HG03039 (cell line): ENCODE measurements at regions not wholly inside any gene's neighbourhood (a gene's known extent, or its start where the extent isn't known, plus 50 kb on each side); places are given as distances from the start of the nearest gene placed in this dataset.
"Not testable (repeated sequence)": the region's sequence is repeated elsewhere in the genome, so short reads cannot be mapped to it uniquely, and the experiment has no call there.

Experiments used
- ATAC-seq: cut with Tn5 transposase; IDR thresholded peaks from one replicate; pipeline ENCODE4 v1.9.1; 2021; ENCODE audit warnings: mild to moderate bottlenecking, moderate library complexity; ENCODE audit not compliant: unreplicated experiment

DNA sequence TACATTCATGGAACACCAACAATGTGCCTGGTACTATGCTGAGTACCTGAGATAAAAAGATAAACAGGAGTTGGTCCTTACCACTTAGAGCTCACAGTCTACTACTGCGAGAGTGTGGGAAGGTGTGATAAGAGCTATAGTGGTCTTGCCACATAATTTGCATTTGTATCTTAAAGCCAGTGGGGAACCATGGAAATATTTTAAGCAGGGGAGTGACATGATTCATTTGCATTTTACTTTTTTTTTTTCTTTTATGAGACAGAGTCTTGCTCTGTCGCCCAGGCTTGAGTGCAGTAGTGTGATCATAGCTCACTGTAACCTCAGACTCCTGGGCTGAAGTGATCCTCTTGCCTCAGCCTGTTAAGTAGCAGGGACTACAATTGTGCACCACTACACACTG lies 53.6 kb downstream of the SRGAP2 start:
- ATAC-seq: not testable (repeated sequence)

DNA sequence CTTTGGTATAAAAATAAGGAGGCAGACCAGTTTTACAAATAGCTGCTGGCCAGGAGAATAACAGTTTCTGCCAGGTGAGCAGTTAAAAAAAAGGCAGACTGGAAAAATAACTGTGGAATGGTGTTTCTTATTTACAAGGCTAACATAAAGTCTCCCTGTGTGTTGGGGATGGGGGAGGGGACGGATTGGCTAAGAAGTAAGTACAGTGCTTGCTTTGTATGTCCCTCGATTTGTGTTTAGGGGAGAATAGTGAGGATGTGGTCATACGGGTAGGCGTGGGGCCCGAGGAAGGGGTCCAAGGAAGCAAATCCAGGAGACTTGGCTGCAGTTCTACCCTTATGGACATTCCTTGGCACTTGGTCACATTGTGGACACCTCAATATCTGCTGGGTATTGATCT lies 58.1 kb downstream of the SRGAP2 start:
- not testable (repeated sequence) for ATAC-seq

DNA sequence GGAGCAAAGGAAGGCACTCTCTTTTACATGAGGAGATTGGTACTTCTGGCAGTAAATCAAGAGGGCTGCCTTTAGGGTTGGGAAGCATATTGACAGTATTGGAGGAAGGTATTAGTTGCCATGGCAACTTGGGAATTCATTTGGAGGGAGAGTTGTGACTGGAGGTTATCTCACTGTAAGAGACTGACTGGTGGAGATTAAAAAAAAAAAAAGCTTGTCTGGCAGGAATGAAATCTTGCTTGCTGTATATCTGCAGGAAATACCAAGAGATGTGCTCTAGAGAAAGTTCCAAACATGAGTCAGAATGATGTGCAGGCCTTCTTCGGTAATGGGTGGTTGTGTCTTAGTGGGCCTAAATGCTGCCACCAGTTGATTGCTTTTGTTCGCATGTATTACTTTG lies 59.1 kb downstream of the SRGAP2 start:
- ATAC-seq: not testable (repeated sequence)

DNA sequence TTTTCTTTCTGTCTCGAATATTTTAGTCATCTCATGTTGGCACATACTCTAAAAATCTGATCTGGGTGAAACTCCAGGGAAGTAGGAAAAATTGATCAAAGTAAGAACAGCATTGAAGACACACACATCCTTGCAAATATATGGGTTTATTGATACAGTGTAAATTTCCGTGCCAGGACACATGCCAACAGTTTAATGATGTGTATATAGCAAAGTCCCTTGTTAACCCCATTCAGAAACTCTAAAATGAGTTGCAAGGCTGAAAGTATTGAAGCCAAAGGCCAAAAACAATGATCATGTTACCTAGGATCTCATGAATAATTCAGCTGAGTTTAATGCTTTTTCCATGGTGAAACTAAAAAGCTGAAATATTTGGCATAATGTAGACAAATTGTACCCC lies 61.6 kb downstream of the SRGAP2 start:
- ATAC-seq: not testable (repeated sequence)

DNA sequence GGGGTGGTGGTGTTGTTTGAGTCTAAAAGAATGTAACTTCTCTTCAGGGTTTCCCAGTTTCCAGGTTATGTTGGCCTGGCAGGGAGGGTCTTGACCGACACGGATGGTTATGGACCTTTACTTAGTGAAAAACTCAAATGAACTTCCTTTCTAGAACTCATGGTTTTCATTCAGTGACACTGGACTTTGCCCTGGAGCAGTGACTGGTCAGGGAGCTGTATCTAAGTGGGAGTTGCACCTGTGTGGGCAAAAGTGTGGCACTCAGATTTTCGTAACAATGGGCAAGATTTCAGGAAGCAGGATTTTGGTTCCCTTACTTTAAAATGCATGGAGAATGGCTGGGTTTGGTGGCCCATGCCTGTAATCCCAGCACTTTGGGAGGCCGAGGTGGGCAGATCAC lies 67.8 kb downstream of the SRGAP2 start:
- not testable (repeated sequence) for ATAC-seq

DNA sequence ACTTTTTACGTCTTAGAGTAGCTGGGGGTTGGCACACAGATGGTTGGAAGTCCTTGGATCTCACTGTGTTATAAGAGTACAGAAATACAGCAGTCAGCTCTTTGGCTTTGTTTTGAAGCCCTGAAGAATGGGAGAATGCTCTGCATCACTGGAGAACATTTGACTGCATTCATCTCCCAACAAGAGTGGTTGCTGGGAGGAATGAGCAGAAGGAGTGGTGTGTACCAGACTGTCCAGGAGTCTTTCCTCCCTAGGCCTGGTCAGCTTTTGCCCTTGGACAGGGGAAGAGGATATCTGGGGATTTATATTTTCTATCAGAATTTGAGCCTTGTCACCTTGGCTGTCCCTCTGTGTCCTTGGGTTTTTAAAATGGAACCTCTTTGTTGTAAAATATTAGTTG lies 69.8 kb downstream of the SRGAP2 start:
- ATAC-seq: not testable (repeated sequence)

DNA sequence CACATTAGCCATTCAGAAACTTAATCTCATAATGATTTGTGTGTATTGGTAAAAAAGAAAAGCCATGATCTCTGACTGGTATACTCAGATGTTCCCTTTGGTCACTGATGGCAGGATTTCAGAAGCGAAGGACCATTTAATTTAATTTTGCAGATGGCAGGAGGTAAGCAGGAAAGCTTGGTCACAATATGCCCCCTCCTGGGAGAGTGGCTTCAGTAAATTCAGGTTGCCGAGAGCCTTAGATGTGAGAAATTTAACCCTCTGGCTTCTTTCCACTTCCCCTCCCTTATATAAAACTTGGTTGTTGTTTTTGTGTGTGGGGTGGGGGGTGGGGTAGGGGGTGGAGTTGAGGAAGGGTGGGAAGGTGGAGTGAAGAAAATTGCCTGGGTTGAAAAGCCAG lies 72.8 kb downstream of the SRGAP2 start:
- not testable (repeated sequence) for ATAC-seq

DNA sequence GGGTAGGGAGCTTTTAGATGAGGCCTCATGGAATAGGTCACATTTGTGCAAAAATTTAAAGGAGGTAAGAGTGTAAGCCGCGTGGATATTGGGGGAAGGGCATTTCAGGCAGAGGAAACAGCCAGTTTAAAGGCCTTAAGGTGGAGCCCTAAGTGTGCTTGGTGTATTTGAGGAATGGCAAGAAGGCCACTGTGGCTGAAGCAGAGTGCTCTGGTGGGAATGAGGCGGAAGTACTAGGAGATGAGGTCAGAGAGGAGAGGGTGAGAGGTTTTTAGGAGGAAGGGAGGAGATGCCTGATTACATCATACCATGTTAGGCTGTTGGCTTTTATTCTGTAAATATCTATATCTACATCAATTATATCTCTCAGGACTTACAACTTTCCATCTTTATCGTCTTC lies 75.3 kb downstream of the SRGAP2 start:
- ATAC-seq: not testable (repeated sequence)

DNA sequence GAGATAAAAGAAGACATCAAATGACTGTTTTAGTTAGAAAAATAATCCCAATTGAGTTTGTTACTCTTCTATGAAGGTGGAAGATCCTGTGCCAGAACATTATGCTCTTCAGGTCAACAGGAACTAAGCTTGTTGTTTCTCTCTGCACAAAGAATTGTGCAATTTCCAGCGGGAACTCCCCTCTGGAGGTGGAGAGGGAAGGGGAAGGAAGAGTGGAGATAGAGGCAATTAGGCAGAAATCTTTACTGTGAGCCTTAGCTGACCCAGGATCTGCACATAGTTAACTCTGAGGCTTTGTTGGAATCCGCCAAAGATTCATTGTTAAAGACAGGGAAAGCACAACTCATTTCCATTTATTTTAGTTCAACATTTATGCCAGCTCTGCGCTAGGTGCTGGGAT lies 77.3 kb downstream of the SRGAP2 start:
- not testable (repeated sequence) for ATAC-seq

DNA sequence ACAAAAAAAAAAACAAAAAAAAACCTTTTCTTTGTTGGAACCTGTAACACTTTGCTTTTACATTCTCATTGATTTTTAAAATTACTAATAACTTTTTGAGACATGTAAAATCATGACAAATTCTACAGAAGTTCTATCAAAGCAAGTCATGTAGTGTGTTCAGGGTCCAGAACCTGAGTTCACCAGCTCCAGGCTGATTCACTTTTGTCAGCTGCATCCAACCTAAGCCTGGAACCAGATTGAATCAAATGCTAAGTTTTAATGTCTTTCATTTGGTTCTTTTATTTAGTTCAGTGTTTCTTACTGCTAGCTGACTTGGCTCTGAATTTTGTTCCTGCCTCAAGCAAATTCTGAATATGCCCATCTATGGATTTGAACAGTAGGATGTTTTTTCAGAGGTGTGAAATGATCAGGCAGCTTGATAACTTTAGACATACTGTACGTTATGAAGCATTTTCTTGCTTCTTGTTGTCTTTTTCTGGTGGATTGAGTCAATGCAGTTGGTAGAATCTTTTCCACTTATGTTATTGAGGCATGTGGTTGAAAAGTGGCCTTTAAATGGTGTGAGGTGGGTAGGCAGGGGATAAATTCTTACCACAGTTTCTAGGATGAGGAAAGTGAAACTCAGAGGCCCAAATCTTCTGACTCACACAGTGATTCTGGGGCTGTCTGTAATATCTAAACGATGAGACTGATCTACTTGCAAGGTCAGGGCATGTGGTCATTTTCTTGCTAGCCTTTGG lies 78.7 kb downstream of the SRGAP2 start:
- ATAC-seq: peak; percentile 67

DNA sequence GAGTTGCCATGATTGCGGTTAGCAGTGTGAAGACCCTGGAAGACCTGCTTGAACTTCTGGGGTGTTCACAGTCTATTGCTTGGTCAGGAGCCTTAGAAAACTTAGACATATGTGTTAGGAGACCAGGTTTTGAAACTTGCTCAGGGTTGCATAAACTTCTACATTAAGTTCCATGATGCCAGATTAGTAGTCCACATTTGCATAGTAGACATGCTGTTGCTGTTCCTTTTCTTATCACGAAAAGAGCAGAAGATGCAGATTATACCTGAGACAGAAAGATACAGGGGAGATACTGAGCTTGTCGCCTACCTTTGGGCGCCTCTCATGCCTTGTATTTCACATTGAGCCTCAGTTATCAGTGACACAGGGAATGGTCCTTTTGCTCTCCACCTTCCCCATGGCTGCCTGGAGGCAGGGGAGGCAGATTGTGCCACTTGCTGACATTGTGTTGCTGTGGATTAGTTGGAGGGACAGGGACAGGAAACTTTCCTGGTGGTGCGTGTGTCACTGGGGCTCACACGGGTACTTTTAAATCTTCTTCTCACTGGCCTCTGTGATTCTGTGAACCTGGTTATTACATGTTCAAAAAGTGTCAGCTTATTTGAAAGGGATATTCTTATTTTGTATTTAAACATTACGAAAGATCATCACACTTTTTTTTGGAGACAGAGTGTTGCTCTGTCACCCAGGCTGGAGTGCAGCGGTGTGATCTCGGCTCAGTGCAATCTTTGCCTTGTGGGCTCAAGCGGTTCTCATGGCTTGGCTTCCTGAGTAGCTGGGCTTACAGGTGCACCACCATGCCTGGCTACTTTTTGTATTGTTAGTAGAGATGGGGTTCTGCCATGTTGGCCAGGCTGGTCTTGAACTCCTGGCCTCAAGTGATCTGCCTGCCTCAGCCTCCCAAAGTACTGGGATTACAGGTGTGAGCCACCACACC lies 82.0 kb downstream of the SRGAP2 start:
- not testable (repeated sequence) for ATAC-seq

DNA sequence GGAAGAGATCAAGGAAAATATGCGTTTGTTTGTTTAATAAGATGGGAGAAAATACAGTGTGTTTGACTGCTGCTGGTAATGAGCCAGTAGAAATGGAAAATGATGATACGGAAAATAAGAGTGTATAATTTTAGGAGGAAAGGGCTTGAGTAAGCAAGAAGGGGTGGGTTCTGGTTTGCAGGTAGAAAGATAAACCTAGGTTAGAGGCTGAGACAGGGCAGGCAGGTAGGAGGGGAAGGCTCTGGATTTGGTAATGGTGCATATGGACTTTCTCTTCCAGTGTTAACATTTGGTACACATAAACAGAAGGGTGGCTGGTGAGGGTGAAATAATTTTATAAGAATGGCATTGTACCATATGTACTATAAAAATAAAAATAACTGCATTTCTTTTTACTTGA lies 84.4 kb downstream of the SRGAP2 start:
- not testable (repeated sequence) for ATAC-seq

DNA sequence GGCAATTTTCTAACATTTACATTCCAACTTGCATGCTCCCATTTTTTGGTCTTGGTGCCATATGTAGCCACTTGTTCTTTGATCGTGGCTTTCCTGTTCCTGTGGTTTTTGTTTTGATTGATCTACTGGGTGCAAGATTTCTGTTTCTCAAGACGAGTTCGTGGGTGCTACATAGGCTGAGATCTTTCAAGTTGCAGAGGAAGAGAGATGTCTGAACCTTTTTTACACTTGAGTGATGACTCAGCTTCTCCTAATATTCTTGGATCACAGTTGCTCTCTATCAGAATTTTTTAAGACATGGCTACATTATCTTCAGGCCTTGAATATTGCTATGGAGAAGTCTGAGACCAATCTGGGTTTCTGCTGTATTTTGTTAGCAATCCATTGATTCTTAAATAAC lies 85.1 kb downstream of the SRGAP2 start:
- not testable (repeated sequence) for ATAC-seq

DNA sequence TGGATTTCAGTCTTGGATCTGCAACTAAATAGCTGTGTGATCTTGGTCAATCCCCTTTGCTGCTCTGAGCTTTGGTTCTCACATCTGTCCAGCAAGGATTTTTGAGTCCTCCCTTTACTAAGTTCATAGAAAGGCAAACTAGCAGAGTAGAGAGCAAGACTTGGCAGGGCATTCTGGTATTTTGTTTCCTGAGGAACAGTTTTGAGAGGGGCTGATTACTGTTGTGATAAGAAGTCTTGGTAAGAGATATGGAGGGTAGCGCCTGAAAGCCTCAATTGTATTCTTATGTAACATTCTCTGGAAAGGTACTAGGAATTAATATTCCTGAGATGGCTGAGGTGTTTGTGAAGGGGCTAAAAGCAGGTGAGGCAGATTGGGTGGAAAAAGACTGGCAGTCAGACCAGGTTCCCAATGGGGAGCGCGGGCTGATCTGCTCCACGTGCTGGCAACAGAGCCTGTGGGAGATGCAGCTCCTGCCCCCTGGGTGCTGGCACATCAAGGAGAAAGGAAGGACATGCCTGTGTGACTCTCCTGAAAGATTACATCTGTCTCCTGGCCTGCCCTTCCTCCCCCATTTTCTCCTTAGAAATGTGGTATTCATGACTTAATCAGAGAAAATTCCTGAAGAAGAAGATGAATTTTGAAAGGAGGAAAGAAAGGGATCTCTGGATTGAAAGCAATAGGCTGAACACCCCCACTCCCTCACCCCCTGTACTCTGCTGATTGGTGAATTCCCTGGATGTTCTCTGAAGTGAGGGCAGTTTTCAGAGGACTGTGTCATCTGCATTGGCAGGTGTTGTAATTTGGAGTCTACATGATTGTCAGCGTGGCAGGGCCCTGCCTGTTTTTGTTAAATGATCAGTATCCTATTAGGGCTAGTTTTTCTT lies 94.0 kb downstream of the SRGAP2 start:
- not testable (repeated sequence) for ATAC-seq

DNA sequence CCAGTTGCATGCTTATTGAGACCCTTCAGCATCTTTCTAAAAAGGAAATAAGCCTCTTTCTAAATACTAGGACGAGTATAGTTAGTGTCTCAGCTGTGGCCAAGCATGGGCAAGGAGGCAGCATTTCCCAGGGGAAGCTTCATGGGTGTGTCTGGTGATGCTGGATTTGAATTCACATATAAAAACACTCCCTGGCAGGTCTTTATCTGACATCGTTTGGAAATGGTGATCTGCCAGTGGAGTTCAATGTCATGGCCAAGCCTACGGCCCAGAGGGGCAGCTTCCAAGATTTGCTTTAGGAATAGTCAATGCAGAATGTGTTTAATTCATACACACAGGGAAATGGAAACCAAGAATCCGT lies 94.7 kb downstream of the SRGAP2 start:
- ATAC-seq: not testable (repeated sequence)

DNA sequence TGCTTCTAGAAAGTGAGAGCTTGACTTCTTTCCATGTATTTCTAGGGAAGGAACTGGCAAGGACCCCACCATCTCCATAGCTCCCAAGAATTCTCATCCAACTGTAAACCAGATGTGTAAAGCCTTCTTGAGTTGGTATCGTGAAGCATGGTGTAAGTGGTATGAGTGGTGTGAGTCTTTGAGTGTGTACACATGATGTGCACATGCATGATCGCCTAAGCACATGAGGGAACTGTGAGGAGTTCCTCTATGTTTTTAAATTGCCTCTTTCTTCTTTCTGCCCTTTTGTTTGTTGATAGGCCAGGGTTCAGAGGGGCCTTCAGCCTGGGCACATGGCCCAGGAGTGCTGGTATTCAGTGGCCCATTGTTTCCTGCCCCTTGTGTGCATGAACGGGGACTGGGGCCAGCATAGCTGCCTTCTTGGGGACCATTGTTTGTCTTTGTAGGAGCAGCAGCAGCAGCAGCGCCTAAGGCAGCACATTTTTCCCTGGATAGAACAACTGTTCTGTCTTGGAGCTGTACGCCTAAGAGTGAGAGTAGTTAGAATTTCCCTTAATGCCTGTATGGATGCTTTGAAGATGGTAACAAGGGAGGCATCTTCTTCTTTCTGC lies 95.9 kb downstream of the SRGAP2 start:
- not testable (repeated sequence) for ATAC-seq

DNA sequence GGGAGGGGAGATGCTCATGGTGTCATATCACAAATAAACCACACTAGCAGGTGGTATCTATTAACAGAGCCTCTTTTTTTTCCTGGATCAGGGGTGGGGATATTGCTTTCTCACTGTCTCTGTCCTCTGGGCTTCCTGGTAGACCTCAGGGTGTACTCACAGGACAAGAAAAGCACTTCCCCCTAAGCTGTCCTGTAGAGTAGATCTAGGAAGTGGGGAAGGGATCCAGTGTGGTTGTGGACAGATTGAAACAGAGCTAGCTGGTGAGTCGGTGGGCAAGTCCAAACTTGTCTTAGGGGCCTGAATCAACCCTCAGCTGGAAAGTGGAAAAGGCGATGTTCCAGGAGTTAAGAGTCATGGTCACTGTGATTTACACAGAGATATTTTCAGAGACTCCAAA lies 96.6 kb downstream of the SRGAP2 start:
- not testable (repeated sequence) for ATAC-seq

DNA sequence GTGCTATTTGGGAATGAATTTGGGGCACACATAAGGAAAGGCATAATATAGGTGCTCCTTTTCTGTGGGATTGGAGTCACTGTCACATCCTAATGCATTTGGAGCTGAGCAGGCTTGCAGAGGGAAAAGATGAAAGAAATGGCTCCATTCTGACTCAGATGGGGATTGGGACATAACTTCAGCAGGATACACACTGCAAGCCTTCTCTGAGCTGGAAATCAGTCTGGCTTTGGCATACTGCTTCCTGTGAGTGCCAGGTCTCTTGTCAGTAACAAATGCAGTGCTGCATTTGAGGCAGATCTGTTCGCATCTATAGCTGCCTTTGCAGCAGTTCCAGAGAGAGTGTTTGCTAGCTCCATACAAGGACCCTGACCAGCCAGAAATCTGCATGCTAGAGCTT lies 98.7 kb downstream of the SRGAP2 start:
- not testable (repeated sequence) for ATAC-seq

DNA sequence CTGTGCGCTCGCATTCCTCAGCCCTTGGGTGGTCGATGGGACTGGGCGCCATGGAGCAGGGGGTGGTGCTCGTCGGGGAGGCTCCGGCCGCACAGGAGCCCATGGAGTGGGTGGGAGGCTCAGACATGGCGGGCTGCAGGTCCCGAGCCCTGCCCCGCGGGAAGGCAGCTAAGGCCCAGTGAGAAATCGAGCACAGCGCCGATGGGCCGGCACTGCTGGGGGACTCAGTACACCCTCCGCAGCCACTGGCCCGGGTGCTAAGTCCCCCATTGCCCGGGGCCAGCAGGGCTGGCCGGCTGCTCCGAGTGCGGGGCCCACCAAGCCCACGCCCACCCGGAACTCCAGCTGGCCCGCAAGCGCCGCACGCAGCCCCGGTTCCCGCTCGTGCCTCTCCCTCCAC lies 104.1 kb downstream of the SRGAP2 start:
- not testable (repeated sequence) for ATAC-seq

DNA sequence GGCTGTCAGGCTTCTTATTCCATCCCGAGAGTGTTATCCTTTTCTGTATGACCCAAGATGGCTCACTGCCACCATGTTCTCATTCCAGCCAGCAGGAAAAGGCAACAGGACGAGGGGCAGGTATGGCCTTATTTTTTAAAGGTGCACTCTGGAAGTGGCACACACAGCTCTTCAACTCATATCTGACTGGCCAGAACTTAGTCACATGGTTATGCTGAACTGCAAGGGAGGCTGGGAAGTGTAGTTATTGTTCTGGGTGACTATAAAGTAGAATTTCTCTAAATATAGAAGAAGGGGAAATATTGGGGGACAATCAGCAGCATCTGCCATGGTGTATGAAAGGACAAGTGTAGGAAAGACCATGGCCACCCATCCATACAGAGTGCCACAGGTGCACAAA lies 107.6 kb downstream of the SRGAP2 start:
- ATAC-seq: not testable (repeated sequence)
